ENCODE measurements at regions not wholly inside any gene's neighbourhood (a gene's known extent, or its start where the extent isn't known, plus 50 kb on each side); places are given as distances from the start of the nearest gene placed in this dataset.

- no peak for DNase-seq
Measured at GRCh38 chr14:79960288-79960687, 251.0 kb downstream of the DIO2 start.

- DNase-seq: no peak
Measured at GRCh38 chr14:79951572-79951971, 259.7 kb downstream of the DIO2 start.

- no peak for DNase-seq
Measured at GRCh38 chr14:79949906-79950305, 261.4 kb downstream of the DIO2 start.

GRCh38 chr14:79947440-79948054 is 263.8 kb downstream of the DIO2 start:
- peak; percentile 99 for DNase-seq

- DNase-seq: no peak
Measured at GRCh38 chr14:79939235-79939634, 272.1 kb downstream of the DIO2 start.

GRCh38 chr14:79938185-79938584 is 273.1 kb downstream of the DIO2 start:
- no peak for DNase-seq

- DNase-seq: no peak
Measured at GRCh38 chr14:79937433-79937832, 273.9 kb downstream of the DIO2 start.

GRCh38 chr14:79924551-79924950 is 286.8 kb downstream of the DIO2 start:
- DNase-seq: peak; percentile 85

GRCh38 chr14:79920180-79920692 is 291.1 kb downstream of the DIO2 start:
- DNase-seq: no peak

All from DMS79 (cell line).